DND-41 (cell line): ENCODE measurements at regions not wholly inside any gene's neighbourhood (a gene's known extent, or its start where the extent isn't known, plus 50 kb on each side); places are given as distances from the start of the nearest gene placed in this dataset.

ENCODE experiments used
- ATAC-seq: fragments of 200-7000 bp; cut with Tn5 transposase; 3 replicates; pipeline ENCODE4 v1.9.1; 2021; ENCODE audit warnings: low read depth; ENCODE audit not compliant: insufficient read depth
- DNase-seq: peaks from one replicate; pipeline ENCODE4 v3.0.0-alpha.2; 2020
- H2AFZ ChIP-seq: 2 replicates; pipeline ENCODE4 v1.6.0; 2012; ENCODE audit warnings: low read depth, low read length
- H3K27ac ChIP-seq: 2 replicates; pipeline ENCODE4 v1.5.1; 2012; ENCODE audit warnings: low read length, inconsistent platforms
- H3K27me3 ChIP-seq: fragments of 200-600 bp; sonication (generic); 2 replicates; pipeline ENCODE4 v1.6.0; 2012; ENCODE audit warnings: low read length, mild to moderate bottlenecking, inconsistent platforms; ENCODE audit not compliant: insufficient read depth, poor library complexity
- H3K36me3 ChIP-seq: 2 replicates; pipeline ENCODE4 v1.5.1; 2012; ENCODE audit warnings: low read length, inconsistent platforms; ENCODE audit not compliant: insufficient read depth
- H3K4me1 ChIP-seq: 2 replicates; pipeline ENCODE4 v1.5.1; 2012; ENCODE audit warnings: mild to moderate bottlenecking, low read length; ENCODE audit not compliant: insufficient read depth
- H3K4me2 ChIP-seq: 2 replicates; pipeline ENCODE4 v1.6.0; 2012; ENCODE audit warnings: mild to moderate bottlenecking, moderate library complexity, low read length, inconsistent platforms; ENCODE audit not compliant: insufficient read depth
- H3K4me3 ChIP-seq, 2 experiments: fragments of 200-600 bp in 1 of 2; shearing (Covaris generic) in 1 of 2; 2 replicates each; pipeline ENCODE4 v1.5.1; 2012 to 2016; ENCODE audit warnings: inconsistent platforms in 2 of 2, low read length in 2 of 2, mild to moderate bottlenecking in 2 of 2, low read depth in 1 of 2, moderate library complexity in 1 of 2
- H3K79me2 ChIP-seq: 2 replicates; pipeline ENCODE4 v1.6.0; 2012; ENCODE audit warnings: low read length, inconsistent platforms; ENCODE audit not compliant: insufficient read depth
- H3K9ac ChIP-seq: 2 replicates; pipeline ENCODE4 v1.6.0; 2012; ENCODE audit warnings: low read depth, mild to moderate bottlenecking, inconsistent platforms, low read length, moderate library complexity
- H3K9me3 ChIP-seq: 2 replicates; pipeline ENCODE4 v1.5.1; 2012; ENCODE audit warnings: low read length, moderate library complexity, mild to moderate bottlenecking, inconsistent platforms; ENCODE audit not compliant: insufficient read depth, severe bottlenecking
- H4K20me1 ChIP-seq: 2 replicates; pipeline ENCODE4 v1.6.0; 2012; ENCODE audit warnings: low read length; ENCODE audit not compliant: insufficient read depth
- EZH2 ChIP-seq: IDR thresholded peaks from 3 replicates; pipeline ENCODE4 v1.6.1; 2012; ENCODE audit warnings: borderline replicate concordance, low read depth, mild to moderate bottlenecking, moderate library complexity, low read length, inconsistent platforms; ENCODE audit not compliant: severe bottlenecking
- TF ChIP-seq, protein P1 (sequence below): IDR thresholded peaks from 2 replicates; pipeline ENCODE4 v1.5.1; 2012; ENCODE audit warnings: borderline replicate concordance, low read length, moderate library complexity, mild to moderate bottlenecking; ENCODE audit not compliant: poor library complexity, severe bottlenecking; ENCODE audit errors: extremely low read depth

DNA sequence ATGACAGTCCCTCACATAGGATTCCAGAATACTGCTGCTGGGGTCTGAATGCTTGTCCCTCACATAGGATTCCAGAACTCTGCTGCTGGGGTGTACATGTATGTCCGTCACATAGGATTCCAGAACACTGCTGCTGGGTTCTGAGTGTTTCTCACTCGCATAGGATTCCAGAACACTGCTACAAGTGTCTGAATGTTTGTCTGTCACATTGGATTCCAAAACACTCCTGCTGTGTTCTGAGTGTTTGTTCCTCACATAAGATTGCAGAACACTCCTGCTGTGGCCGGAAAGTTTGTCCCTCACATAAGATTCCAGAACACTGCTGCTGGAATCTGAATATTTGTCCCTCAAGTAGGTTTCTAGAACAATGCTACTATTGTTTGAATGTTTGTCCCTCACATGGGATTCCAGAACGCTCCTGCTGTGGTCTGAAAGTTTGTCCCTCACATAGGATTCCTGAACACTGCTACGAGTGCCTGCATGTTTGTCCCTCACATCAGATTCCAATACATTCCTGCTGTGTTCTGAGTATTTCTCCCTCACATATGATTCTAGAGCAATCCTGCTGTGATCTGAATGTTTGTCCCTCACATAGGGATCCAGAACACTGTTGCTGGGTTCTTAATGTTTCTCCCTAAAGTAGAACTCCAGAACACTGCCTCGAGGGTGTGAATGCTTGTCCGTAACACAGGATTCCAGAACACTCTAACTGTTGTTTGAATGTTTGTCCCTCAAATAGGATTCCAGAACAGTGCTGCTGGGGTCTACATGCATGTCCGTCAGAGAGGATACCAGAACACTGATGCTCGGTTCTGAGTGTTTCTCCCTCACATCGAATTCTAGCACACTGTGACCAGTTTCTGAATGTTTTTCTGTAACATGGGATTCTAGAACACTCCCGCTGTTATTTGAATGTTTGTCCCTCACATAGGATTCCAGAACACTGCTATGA, 200.4 kb downstream of the FOXD4L6 start:
- H3K4me2 ChIP-seq = no peak overlapping the region
- no peaks in the 10 kb centered on the region for H3K36me3 ChIP-seq

DNA sequence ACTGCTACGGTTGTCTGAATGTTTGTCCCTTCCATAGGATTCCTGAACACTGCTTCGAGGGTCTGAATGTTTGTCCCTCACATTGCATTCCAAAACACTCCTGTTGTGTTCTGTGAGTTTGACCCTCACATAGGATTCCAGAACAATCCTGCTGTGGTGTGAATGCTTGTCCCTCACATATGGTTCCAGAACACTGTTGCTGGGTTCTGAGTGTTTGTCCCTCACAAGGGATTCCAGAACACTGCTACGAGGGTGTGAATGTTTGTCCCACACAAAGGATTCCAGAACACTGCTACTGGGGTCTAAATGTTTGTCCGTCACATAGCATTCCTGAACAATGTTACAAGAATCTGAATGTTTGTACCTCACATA, 201.2 kb downstream of the FOXD4L6 start:
- Histone ChIP-seq H3K27ac (no peak overlapping the region), H2AFZ (no peak overlapping the region), H3K36me3 (no peaks in the 10 kb centered on the region), H3K9ac (no peak overlapping the region), H3K4me1 (no peaks in the 10 kb centered on the region), H3K79me2 (no peaks in the 10 kb centered on the region), H3K4me3 (no peak overlapping the region), H3K4me2 (no peak overlapping the region), H3K27me3 (no peaks in the 10 kb centered on the region), H3K9me3 (no peaks in the 10 kb centered on the region), H4K20me1 (no peaks in the 10 kb centered on the region)
- DNase-seq = no peak
- TF ChIP-seq EZH2 = no peak
- TF ChIP-seq, protein P1, sequence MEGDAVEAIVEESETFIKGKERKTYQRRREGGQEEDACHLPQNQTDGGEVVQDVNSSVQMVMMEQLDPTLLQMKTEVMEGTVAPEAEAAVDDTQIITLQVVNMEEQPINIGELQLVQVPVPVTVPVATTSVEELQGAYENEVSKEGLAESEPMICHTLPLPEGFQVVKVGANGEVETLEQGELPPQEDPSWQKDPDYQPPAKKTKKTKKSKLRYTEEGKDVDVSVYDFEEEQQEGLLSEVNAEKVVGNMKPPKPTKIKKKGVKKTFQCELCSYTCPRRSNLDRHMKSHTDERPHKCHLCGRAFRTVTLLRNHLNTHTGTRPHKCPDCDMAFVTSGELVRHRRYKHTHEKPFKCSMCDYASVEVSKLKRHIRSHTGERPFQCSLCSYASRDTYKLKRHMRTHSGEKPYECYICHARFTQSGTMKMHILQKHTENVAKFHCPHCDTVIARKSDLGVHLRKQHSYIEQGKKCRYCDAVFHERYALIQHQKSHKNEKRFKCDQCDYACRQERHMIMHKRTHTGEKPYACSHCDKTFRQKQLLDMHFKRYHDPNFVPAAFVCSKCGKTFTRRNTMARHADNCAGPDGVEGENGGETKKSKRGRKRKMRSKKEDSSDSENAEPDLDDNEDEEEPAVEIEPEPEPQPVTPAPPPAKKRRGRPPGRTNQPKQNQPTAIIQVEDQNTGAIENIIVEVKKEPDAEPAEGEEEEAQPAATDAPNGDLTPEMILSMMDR = no peak
- no peak for ATAC-seq

More for the DNA sequence above, 200.4 kb downstream of the FOXD4L6 start:
- Histone ChIP-seq H3K9ac (no peak overlapping the region), H3K9me3 (no peaks in the 10 kb centered on the region), H4K20me1 (no peaks in the 10 kb centered on the region), H3K4me3 (no peak overlapping the region), H3K79me2 (no peaks in the 10 kb centered on the region), H2AFZ (no peak overlapping the region), H3K27me3 (no peaks in the 10 kb centered on the region), H3K4me1 (no peaks in the 10 kb centered on the region), H3K27ac (no peak overlapping the region)
- TF ChIP-seq EZH2 = no peak
- TF ChIP-seq, protein P1 = no peak
- no peak for DNase-seq
- no peak for ATAC-seq

DNA sequence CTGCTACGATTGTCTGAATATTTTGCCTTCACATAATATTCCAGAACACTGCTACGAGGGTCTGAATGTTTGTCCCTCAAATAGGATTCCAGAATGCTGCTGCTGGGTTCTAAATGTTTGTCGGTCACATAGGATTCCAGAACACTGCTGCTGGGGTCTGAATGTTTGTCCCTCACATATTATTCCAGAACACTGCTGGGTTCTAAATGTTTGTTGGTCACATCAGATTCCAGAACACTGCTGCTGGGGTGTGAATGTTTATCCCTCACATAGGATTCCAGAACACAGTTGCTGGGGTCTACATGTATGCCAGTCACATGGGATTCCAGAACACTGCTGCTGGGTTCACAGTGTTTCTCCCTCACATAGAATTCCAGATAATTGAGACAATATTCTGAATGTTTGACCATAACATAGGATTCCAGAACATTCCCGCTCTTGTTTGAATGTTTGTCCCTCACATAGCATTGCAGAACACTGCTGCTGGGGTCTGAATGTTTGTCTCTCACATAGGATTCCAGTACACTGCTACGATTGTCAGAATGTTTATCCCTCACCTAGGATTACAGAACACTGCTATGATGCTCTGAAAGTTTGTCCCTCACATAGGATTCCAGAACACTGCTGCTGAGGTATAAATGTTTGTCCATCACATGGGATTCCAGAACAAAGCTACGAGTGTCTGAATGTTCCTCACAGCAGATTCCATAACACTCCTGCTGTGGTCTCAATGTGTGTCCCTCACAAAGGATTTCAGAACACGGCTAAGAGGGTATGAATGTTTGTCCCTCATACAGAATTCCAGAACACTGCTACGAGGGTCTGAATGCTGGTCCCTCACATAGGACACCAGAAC, 201.8 kb downstream of the FOXD4L6 start:
- Histone ChIP-seq H3K36me3 (no peaks in the 10 kb centered on the region), H3K27me3 (no peaks in the 10 kb centered on the region), H3K27ac (no peak overlapping the region), H3K4me2 (no peak overlapping the region), H3K79me2 (no peaks in the 10 kb centered on the region), H2AFZ (no peak overlapping the region), H3K9me3 (no peaks in the 10 kb centered on the region), H3K4me1 (no peaks in the 10 kb centered on the region), H3K4me3 (no peak overlapping the region), H3K9ac (no peak overlapping the region), H4K20me1 (no peaks in the 10 kb centered on the region)
- TF ChIP-seq, protein P1 = no peak
- TF ChIP-seq EZH2 = no peak
- ATAC-seq (no peak), DNase-seq (no peak)
